ENCODE measurements at regions not wholly inside any gene's neighbourhood (a gene's known extent, or its start where the extent isn't known, plus 50 kb on each side); places are given as distances from the start of the nearest gene placed in this dataset.

DNA sequence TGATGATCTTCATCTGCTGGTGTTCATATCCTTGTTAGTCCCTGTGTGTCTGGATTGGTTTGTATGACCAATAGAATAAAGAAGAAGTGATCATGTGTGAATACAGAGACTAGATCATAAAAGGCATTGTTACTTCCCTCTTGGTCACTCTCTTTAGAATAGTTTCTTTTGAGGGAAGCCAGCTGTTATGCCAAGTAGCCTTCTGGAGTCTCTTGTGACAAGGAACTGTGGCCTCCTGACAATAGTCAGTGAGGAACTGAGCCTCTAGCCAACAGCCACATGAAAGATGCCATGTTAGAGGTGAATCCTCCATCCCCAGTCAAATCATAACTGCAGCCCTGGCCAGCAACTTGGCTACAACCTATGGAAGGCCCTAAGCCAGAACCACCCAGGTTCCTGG, 63.0 kb upstream of the SMAD3 start:
- TF ChIP-seq, protein P1, sequence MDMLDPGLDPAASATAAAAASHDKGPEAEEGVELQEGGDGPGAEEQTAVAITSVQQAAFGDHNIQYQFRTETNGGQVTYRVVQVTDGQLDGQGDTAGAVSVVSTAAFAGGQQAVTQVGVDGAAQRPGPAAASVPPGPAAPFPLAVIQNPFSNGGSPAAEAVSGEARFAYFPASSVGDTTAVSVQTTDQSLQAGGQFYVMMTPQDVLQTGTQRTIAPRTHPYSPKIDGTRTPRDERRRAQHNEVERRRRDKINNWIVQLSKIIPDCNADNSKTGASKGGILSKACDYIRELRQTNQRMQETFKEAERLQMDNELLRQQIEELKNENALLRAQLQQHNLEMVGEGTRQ (IDR thresholded peaks at IDR 0.05; ENCODE audit: low read depth, low read length): no peak
- TF ChIP-seq RAD21 (IDR thresholded peaks at IDR 0.05; ENCODE audit: low read length) (no peak), POLR2A (IDR thresholded peaks at IDR 0.05; ENCODE audit: low read depth, low read length) (no peak), MAFK (IDR thresholded peaks at IDR 0.05; ENCODE audit: low read depth, low read length) (no peak), MAZ (IDR thresholded peaks at IDR 0.05; ENCODE audit: borderline replicate concordance, low read depth, low read length) (no peak), CEBPB (IDR thresholded peaks at IDR 0.05; ENCODE audit: low read depth, low read length) (no peak), RFX5 (IDR thresholded peaks at IDR 0.05; ENCODE audit: low read depth, low read length) (no peak), RCOR1 (IDR thresholded peaks at IDR 0.05; ENCODE audit: insufficient replicate concordance, low read length) (no peak), FOS (IDR thresholded peaks at IDR 0.05; ENCODE audit: low read depth, low read length) (no peak), SMC3 (IDR thresholded peaks at IDR 0.05; ENCODE audit: low read depth, low read length) (no peak), CHD1 (IDR thresholded peaks at IDR 0.05; ENCODE audit: low read depth, low read length) (no peak), NFE2L2 (IDR thresholded peaks at IDR 0.05; ENCODE audit: low read depth, low read length) (no peak)
- TF ChIP-seq, protein P2, sequence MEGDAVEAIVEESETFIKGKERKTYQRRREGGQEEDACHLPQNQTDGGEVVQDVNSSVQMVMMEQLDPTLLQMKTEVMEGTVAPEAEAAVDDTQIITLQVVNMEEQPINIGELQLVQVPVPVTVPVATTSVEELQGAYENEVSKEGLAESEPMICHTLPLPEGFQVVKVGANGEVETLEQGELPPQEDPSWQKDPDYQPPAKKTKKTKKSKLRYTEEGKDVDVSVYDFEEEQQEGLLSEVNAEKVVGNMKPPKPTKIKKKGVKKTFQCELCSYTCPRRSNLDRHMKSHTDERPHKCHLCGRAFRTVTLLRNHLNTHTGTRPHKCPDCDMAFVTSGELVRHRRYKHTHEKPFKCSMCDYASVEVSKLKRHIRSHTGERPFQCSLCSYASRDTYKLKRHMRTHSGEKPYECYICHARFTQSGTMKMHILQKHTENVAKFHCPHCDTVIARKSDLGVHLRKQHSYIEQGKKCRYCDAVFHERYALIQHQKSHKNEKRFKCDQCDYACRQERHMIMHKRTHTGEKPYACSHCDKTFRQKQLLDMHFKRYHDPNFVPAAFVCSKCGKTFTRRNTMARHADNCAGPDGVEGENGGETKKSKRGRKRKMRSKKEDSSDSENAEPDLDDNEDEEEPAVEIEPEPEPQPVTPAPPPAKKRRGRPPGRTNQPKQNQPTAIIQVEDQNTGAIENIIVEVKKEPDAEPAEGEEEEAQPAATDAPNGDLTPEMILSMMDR (conservative IDR thresholded peaks at IDR 0.05; ENCODE audit: low read depth, low read length): no peak
